HG03064 (cell line): ENCODE measurements at regions not wholly inside any gene's neighbourhood (a gene's known extent, or its start where the extent isn't known, plus 50 kb on each side); places are given as distances from the start of the nearest gene placed in this dataset.
"Not testable (repeated sequence)": the region's sequence is repeated elsewhere in the genome, so short reads cannot be mapped to it uniquely, and the experiment has no call there.

Experiments used
- ATAC-seq: cut with Tn5 transposase; IDR thresholded peaks from one replicate; pipeline ENCODE4 v1.9.1; 2021; ENCODE audit warnings: low read depth; ENCODE audit not compliant: unreplicated experiment

DNA sequence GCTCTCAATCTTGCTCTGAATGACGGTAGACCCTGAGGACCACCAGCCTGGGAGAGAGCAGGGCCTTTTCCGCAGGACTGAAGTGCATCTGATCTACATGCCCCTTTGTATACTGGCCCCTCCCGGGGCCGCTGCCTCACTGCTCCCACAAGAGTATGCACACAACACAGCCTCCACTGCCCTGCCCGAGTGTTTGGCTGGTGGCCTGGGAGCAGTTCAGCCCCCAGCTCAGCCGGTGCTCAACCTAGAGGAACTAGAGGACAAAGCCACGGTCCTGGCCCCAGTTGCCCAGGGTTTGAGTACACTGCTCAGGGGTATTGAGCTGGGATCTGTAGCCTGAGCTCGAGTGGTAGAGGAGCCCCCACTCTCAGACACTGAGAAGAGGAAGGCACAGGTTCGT lies 118.9 kb upstream of the CAB39 start:
- no peak for ATAC-seq

DNA sequence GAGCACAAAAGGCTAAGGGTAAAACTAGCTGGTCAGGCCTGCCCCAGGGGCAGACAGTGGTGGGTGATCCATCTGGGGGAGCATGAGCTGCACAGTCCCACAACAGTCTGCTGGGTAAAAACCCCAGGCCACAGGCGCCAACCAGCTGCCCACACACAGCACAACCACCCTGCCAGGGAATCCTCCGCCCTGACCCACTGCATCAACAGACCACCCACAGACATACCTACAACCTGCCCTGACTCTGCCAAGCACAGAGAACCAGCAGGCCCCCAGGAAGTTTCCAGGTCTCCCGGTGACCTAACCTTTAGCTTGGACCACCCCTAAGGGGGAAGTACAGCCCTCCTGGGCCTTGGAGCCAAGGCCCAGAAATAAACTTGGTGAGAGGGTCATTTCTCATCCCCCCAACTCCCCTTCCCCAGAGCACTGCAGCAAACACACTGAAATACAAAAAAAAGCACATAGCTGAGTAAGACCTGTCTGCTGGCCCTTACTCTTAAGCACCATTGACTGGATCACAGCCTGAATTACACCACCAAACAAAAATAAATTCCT lies 118.3 kb upstream of the CAB39 start:
- ATAC-seq: no peak

DNA sequence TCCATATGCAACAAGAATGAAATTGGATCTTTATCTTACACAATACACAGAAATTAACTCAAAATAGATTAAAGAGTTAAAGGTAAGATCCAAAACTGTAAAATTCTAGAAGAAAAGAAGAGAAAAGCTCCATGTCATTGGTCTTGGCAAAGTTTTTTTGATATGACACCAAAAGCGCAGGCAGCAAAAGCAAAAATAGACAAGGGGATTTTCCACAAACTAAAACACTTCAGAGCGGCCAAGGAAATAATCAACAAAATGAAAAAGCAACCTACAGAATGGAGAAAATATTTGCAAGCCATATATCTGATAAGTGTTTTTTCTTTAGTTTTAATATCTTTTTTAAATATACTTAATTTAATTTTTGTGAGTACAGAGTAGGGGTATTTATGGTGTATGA lies 112.8 kb upstream of the CAB39 start:
- no peak for ATAC-seq

DNA sequence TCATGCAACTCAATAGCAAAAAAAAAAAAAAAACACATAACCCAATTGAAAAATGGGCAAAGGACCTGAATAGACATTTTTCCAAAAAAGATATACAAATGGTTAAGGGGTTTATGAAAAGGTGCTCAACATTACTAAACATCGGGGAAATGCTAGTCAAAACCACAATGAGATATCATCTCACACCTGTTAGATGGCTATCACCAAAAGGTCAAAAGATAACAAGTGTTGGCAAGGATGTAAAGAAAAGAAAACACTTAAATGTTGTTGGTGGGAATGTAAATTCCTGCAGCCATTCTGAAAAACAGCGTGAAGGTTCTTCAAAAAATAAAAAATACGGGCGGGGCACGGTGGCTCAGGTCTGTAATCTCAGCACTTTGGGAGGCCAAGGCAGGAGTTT lies 112.4 kb upstream of the CAB39 start:
- no peak for ATAC-seq

DNA sequence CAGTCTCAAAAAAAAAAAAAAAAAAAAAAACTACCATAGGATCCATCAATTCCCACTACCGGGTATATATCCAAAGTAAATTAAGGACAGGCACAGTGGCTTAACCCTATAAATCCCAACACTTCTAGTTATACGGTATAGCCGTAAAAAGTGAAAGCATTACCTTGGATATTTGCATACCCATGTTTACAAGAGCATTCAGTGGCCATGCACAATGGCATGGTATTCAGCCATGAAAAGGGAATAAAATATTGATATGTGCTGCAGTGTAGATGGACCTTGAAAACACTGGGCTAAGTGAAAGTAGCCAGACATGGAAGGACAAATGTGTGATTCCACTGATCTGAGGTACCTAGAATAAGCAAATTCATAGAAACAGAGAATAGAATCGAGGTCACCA lies 111.8 kb upstream of the CAB39 start:
- ATAC-seq: no peak

DNA sequence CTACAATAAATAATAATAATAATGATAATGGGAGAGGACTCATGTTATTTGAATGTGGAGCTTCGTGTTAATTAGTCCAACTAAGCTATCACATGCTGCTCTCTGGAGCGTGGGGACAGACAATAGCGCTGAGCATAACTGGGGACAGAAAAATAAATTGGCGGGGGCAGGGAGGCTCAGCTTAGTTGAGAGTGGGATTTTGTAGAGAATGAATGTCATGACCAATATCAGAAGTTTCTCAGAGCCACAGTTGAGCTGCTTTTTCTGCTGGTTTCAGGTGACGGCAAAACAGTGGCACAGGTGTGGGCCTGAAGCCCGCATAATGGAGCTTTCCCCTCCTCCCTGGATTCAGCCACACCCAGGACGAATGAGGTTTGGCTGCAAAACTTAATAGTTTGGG lies 111.1 kb upstream of the CAB39 start:
- peak; percentile 67 for ATAC-seq

DNA sequence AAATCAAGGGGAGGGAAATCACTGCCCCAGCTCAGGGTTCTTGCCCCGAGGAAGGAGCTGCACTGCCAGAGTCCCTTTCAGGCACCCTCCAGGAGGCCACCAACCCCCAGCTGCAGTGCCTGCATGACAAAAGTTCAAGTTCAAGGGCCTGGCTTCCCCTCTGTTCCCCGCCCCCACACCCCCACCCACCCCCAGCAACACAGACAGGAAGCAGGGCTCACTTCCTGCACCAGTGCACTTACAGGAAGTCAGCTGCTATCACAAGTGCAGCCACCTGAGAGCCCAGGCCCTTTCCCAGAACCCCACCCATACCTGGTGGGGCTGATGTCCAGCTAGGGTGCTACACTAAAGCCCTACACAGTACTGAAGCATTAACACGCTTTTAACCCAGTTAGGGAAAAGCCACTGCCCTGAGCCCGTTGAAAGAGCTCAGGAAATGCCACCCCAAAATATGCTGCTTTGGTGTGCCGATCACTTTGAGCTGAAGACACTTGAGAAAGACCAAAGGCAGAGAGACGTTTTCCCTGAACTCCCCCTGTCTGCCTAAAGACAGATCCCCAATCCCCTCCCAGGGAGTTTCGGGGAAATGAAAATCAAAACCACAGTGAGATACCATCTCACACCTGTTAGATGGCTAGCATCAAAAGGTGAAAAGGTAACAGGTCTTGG lies 109.9 kb upstream of the CAB39 start:
- peak; percentile 39 for ATAC-seq

DNA sequence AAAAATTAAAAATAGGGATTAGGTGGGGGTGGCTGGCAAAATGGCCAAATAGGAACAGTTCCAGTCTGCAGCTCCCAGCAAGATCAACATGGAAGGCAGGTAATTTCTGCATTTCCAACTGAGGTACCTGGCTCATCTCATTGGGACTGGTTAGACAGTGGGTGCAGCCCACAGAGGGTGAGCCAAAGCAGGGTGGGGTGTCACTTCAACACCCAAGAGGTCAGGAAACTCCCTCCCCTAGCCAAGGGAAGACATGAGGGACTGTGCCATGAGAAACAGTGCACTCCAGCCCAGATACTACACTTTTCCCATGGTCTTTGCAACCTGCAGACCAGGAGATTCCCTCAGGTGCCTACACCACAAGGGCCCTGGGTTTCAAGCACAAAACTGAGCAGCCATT lies 109.3 kb upstream of the CAB39 start:
- not testable (repeated sequence) for ATAC-seq

DNA sequence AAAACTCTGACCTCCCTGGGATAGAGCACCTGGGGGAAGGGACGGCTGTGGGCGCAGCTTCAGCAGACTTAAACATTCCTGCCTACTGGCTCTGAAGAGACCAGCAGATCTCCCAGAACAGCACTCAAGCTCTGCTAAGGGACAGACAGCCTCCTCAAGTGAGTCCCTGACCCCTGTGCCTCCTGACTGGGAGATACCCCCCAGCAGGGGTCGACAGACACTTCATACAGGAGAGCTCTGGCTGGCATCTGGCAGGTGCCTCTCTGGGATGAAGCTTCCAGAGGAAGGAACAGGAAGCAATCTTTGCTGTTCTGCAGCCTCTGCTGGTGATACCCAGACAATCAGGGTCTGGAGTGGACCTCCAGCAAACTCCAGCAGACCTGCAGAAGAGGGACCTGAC lies 108.5 kb upstream of the CAB39 start:
- ATAC-seq: not testable (repeated sequence)

DNA sequence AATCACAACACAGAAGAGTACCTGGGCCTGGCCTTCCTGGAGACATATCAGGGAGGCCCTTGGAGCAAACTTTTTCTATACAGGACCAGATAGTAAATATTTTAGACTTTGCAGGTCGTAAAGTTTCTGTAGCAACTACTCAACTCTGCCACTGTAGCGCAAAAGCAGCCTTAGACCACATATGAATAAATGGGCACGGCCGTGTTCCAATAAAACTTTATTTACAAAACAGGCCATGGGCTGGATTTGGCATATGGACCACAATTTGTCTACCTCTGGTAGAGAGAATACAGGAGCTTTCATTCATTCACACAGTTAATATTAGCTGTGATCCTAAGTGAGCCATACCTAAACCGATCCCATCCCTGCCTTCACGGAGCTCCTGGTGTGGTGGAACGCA lies 98.6 kb upstream of the CAB39 start:
- ATAC-seq: no peak

DNA sequence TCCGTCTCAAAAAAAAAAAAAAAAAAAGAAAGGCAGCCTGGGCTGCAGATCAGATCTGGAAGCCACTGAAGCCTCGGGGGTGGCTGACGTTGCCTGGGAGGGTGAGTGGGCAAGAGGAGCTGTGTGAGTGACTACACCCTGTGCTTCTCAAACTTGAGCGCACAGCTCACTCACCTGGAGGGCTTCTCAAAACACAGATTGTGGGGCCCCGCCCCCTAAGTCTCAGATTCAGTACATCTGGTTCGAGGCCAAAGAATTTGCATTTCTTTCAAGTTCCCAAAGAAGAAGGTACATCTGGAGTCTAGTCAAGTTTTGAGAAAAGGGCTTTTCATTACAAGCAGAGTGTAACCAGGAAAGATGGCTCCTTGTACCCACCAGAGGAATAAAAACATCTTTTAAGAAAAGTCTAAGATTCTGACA lies 97.7 kb upstream of the CAB39 start:
- peak; percentile 72 for ATAC-seq

DNA sequence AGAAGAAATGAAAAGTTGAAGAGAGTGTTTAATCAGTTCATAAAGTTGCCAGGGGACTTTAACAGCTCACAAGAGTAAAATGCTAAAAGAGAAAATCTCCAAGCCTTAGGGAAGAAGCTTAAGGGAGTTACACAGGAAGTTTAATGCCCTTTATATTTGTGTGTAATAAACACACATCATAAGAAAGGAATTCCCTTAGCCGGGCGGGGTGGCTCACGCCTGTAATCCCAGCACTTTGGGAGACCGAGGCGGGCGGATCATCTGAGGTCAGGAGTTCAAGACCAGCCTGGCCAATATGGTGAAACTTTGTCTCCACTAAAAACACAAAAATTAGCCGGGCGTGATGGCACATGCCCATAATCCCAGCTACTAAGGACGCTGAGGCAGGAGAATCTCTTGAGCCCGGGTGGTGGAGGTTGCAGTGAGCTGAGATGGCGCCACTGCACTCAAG lies 95.4 kb upstream of the CAB39 start:
- ATAC-seq: not testable (repeated sequence)

DNA sequence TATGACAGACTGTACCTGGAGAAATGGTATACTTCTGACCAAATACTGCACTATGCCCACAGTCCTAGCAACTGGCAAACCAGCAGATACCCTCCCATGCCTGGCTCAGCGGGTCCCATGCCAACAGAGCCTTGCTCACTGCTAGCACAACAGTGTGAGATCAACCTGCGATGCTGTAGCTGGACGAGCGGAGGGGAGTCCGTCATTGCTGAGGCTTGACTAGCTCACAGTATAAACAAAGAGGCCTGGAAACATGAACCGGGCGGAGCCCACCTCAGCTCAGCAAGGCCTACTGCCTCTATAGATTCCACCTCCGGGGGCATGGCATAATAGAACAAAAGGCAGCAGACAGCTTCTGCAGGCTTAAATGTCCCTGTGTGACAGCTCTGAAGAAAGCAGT lies 93.2 kb upstream of the CAB39 start:
- no peak for ATAC-seq

DNA sequence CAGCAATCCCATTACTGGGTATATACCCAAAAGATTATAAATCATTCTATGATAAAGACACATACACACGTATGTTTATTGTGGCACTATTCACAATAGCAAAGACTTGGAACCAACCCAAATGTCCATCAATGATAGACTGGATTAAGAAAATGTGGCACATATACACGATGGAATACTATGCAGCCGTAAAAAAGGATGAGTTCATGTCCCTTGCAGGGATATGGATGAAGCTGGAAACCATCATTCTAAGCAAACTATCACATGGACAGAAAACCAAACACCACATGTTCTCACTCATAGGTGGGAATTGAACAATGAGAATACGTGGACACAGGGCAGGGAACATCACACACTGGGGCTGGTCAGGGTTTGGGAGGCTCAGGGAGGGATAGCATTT lies 87.4 kb upstream of the CAB39 start:
- not testable (repeated sequence) for ATAC-seq

DNA sequence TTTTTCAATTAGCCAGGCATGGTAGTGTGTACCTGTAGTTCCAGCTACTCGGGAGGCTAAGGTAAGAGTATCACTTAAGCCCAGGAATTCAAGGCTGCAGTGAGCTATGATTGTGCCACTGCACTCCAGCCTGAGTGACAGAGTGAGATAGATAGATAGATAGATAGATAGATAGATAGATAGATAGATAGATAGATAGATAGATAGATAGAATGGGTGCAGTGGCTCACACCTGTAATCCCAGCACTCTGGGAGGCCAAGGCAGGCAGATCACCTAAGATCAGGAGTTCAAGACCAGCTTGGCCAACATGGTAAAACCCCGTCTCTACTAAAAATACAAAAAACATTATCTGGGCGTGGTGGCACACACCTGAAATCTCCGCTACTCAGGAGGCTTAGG lies 85.6 kb upstream of the CAB39 start:
- not testable (repeated sequence) for ATAC-seq

DNA sequence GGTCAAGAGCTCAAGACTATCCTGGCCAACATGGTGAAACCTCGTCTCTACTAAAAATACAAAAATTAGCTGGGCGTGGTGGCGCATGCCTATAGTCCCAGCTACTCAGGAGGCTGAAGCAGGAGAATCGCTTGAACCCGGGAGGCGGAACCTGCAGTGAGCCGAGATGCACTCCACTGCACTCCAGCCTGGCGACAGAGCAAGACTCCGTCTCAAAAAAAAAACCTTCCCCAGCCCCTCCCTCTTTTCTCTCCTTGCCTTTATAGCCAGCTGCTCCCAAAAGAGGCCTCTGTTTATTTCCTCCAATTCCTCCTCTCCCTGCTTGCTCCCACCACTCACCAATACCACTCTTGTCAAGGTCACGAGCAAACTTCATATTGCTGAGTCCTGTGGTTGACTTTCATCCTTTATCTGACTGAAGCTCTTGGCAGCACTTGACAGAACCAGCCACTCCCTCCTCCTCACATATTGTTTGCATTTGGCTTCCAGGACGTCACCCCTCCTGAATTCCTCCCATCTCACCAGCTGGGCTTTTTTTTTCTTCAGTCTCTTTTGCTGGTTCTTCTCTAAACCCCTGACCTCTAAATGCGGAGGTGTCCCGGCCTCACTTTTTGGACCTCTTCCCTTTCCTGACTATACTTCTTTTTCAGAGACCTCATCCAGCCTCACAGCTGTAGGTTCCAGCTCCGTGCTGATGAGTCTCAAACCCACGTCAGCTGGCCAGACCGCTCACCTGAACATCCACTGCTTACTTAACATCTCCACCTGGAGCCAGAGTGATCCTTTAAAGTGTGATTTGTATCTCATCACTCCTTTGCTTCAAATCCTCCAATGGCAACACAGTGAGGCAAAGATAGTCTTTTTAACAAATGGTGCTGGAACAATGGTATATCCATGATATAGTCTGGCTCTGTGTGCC lies 84.6 kb upstream of the CAB39 start:
- ATAC-seq: no peak

DNA sequence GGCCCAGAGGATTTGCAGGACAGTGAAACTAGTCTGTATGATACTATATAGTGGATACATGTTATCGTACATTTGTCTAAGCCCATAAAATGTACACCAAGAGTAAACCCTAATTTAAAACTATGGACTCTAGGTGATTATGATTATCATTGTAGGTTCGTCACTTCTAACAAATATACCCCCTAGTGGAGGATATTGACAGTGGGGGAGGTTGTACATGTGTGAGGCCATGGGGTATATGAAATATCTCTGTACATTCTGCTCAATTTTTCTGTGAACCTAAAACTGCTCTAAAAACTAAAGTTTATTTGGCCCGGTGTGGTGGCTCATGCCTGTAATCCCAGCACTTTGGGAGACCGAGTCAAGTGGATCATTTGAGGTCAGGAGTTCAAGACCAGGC lies 81.2 kb upstream of the CAB39 start:
- ATAC-seq: no peak

DNA sequence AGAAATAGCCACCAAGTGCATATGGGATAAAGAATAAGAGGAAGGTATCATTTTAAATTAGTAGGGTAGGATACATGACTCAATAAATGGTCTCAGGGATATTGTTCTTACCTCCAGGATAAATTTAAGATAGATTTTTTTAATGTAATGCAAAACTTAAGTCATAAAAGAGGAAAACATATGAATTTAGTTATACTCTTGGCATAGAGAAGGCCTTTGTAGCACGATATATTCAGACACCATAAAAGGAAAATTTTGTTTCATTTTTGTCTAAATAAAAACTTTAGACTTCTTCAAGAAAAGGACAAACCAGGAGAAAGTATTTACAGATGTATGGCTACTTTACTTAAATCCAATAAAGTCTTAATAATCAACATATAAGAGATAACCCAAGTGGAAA lies 78.5 kb upstream of the CAB39 start:
- ATAC-seq: no peak

DNA sequence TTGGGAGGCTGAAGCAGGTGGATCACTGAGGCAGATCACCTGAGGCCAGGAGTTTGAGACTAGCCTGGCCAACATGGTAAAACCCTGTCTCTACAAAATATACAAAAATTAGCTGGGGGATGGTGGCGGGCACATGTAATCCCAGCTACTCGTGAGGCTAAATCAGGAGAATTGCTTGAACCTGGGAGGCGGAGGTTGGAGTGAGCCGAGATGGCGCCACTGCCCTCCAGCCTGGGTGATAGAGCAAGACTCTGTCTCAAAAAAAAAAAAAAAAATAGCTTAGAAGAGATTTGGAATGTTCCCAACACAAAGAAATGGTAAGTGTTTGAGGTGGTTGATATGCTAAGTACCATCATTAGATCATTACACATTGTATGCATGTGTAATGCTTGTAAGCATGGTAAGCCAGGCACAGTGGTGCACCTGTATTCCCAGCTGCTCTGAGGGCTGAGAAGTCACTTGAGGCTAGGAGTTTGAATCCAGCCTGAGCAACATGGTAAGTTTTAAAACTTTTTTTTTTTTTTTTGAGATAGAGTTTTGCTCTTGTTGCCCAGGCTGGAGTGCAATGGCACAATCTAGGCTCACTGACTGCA lies 77.8 kb upstream of the CAB39 start:
- not testable (repeated sequence) for ATAC-seq

DNA sequence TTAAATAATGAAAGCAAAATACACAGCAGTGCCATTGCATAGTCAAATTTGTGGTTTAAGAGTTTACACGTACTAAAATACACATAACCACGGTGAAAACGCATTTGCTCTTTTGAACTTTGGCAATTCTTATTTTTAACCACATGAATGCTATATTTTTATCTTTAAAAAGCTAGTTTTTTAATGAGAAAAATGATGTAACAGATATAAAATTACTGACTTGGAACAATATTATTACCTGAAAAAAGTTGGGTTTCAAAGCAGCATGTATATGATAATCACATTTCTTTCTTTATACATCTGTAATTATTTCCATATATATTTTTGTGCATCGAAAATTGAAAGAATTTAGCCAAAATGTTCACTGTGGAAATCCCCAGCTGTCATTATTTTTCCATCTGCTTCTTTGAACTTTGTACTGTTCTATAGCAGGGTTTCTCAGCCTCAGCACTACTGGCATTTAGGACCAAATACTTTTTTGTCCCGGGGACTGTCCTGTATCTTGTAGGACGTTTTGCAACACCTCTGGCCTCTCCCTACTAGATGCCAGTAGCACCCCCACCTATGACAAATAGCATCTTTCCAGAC lies 75.9 kb upstream of the CAB39 start:
- ATAC-seq: no peak

DNA sequence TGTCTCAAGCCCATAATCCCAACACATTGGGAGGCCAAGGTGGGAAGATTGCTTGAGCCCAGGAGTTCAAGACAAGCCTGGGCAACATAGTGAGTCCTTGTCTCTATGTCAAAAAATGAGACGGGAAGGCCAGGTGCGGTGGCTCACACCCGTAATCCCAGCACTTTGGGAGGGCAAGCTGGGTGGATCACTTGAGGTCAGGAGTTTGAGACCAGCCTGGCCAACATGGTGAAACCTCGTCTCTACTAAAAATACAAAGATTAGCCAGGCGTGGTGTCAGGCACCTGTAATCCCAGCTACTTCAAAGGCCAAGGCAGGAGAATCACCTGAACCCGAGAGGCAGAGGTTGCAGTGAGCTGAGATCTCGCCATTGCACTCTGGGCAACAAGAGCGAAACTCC lies 75.2 kb upstream of the CAB39 start:
- ATAC-seq: not testable (repeated sequence)
